SK-N-SH (cell line): ENCODE measurements at regions not wholly inside any gene's neighbourhood (a gene's known extent, or its start where the extent isn't known, plus 50 kb on each side); places are given as distances from the start of the nearest gene placed in this dataset.

Source experiments
- CTCF ChIA-PET: fragments of 300-600, 350-600 bp; formaldehyde crosslinking; extraction: SDS; loops from one replicate; lab custom pipeline; 2021; lab: Yijun Ruan, JAX
- POLR2A ChIA-PET: fragments of 350-600 bp; sonication (Branson Sonifier 250); formaldehyde crosslinking; extraction: SDS; loops from one replicate; lab custom pipeline; 2020; ENCODE audit warnings: antibody characterized with exemption, inconsistent platforms; lab: Yijun Ruan, JAX
- DNase-seq: peaks from one replicate; pipeline ENCODE4 v3.0.0; 2012
- H2AFZ ChIP-seq: fragments of 200-600 bp; sonication (generic); 2 replicates; pipeline ENCODE4 v1.8.1; 2016; ENCODE audit warnings: antibody characterized with exemption, mild to moderate bottlenecking, low read depth
- H3F3A ChIP-seq: fragments of 200-600 bp; sonication (generic); replicated peaks from 2 replicates; pipeline ENCODE3; 2016; ENCODE audit warnings: antibody characterized with exemption, mild to moderate bottlenecking; ENCODE audit not compliant: insufficient read depth
- H3K27ac ChIP-seq, 2 experiments: fragments of 200-500 bp in 1 of 2; fragments of 200-600 bp in 1 of 2; sonication (Bioruptor generic) in 1 of 2; sonication (generic), shearing (Covaris generic) in 1 of 2; 2 replicates each; pipeline versions ENCODE4 v1.5.1 to v1.6.1; 2014 to 2016; ENCODE audit warnings: low read depth in 2 of 2, inconsistent platforms in 1 of 2, low read length in 1 of 2, mild to moderate bottlenecking in 1 of 2, mixed read lengths in 1 of 2
- H3K27me3 ChIP-seq: fragments of 200-600 bp; sonication (generic), shearing (Covaris generic); 2 replicates; pipeline ENCODE4 v1.6.1; 2016; ENCODE audit warnings: mixed run types; ENCODE audit not compliant: insufficient read depth
- H3K36me3 ChIP-seq, 2 experiments: fragments of 200-500 bp in 1 of 2; fragments of 200-600 bp in 1 of 2; sonication (Bioruptor generic) in 1 of 2; sonication (generic) in 1 of 2; replicated peaks in 1 of 2; 2 replicates each; pipeline versions ENCODE3 to v1.5.1; 2014 to 2016; ENCODE audit warnings: low read length in 1 of 2, mild to moderate bottlenecking in 1 of 2; ENCODE audit not compliant: insufficient read depth in 2 of 2, control insufficient read depth in 1 of 2
- H3K4me1 ChIP-seq, 2 experiments: fragments of 200-500 bp in 1 of 2; fragments of 200-600 bp in 1 of 2; sonication (Bioruptor generic) in 1 of 2; sonication (generic), shearing (Covaris generic) in 1 of 2; 2 replicates each; pipeline versions ENCODE4 v1.5.1 to v1.6.1; 2014 to 2016; ENCODE audit warnings: low read depth in 1 of 2, low read length in 1 of 2, mixed run types in 1 of 2; ENCODE audit not compliant: insufficient read depth in 2 of 2, control insufficient read depth in 1 of 2
- H3K4me2 ChIP-seq: fragments of 200-600 bp; sonication (generic), shearing (Covaris generic); 2 replicates; pipeline ENCODE4 v1.6.1; 2017; ENCODE audit warnings: mixed run types
- H3K4me3 ChIP-seq, 2 experiments: fragments of 200-500 bp in 1 of 2; fragments of 200-600 bp in 1 of 2; sonication (Bioruptor generic) in 1 of 2; sonication (generic), shearing (Covaris generic) in 1 of 2; 2 replicates each; pipeline versions ENCODE4 v1.5.1 to v1.8.1; 2014 to 2016; ENCODE audit warnings: low read depth in 2 of 2, inconsistent platforms in 1 of 2, low read length in 1 of 2, mild to moderate bottlenecking in 1 of 2, mixed read lengths in 1 of 2, moderate library complexity in 1 of 2
- H3K79me2 ChIP-seq: fragments of 200-600 bp; sonication (generic); 2 replicates; pipeline ENCODE4 v1.8.1; 2017; ENCODE audit warnings: mild to moderate bottlenecking; ENCODE audit not compliant: insufficient read depth
- H3K9ac ChIP-seq: fragments of 200-600 bp; sonication (generic); 2 replicates; pipeline ENCODE4 v1.6.1; 2017; ENCODE audit warnings: mixed run types
- H3K9me2 ChIP-seq: fragments of 200-600 bp; sonication (generic); 2 replicates; pipeline ENCODE4 v1.6.1; 2017; ENCODE audit warnings: mixed run types
- H3K9me3 ChIP-seq: fragments of 200-600 bp; sonication (generic); 2 replicates; pipeline ENCODE4 v1.6.1; 2017; ENCODE audit warnings: mixed run types, mild to moderate bottlenecking, moderate library complexity
- H4K20me1 ChIP-seq: fragments of 200-600 bp; sonication (generic); 2 replicates; pipeline ENCODE4 v1.6.1; 2017; ENCODE audit warnings: mild to moderate bottlenecking, mixed run types; ENCODE audit not compliant: insufficient read depth
- CHD2 ChIP-seq: fragments of 150-350 bp; IDR thresholded peaks from 2 replicates; pipeline ENCODE4 v1.6.1; 2018; ENCODE audit warnings: low read length; ENCODE audit not compliant: partially characterized antibody
- ELF1 ChIP-seq: IDR thresholded peaks from 2 replicates; pipeline ENCODE4 v1.4.0; 2012
- EP300 ChIP-seq, 2 experiments: IDR thresholded peaks; 2 replicates each; pipeline versions ENCODE4 v1.4.0 to v1.6.1; 2012; ENCODE audit warnings: borderline replicate concordance in 1 of 2, low read depth in 1 of 2, low read length in 1 of 2
- FOSL2 ChIP-seq: IDR thresholded peaks from 2 replicates; pipeline ENCODE4 v1.4.0; 2012; ENCODE audit warnings: low read depth, mild to moderate bottlenecking, moderate library complexity, borderline replicate concordance
- FOXJ3 ChIP-seq: sonication (generic); formaldehyde crosslinking; IDR thresholded peaks from 2 replicates; pipeline ENCODE4 v1.5.1; 2020; ENCODE audit warnings: mild to moderate bottlenecking, missing genetic modification reagents
- JUND ChIP-seq: IDR thresholded peaks from 2 replicates; pipeline ENCODE4 v1.4.0; 2012
- NFIC ChIP-seq: IDR thresholded peaks from 2 replicates; pipeline ENCODE4 v1.4.0; 2012; ENCODE audit warnings: borderline replicate concordance
- RFX5 ChIP-seq: IDR thresholded peaks from 2 replicates; pipeline ENCODE4 v1.6.1; 2012; ENCODE audit warnings: mild to moderate bottlenecking, improper control_type of control experiment, low read length
- SIN3A ChIP-seq: IDR thresholded peaks from 2 replicates; pipeline ENCODE4 v1.6.1; 2012; ENCODE audit warnings: low read depth, mild to moderate bottlenecking, low read length, moderate library complexity, borderline replicate concordance
- SMC3 ChIP-seq: IDR thresholded peaks from 2 replicates; pipeline ENCODE4 v1.6.1; 2012; ENCODE audit warnings: low read depth, low read length, improper control_type of control experiment
- TAF1 ChIP-seq: IDR thresholded peaks from 2 replicates; pipeline ENCODE4 v1.6.1; 2012; ENCODE audit warnings: low read depth, mild to moderate bottlenecking, low read length, moderate library complexity, borderline replicate concordance
- TCF12 ChIP-seq: IDR thresholded peaks from 2 replicates; pipeline ENCODE4 v1.4.0; 2012
- TEAD4 ChIP-seq: IDR thresholded peaks from 2 replicates; pipeline ENCODE4 v1.4.0; 2012; ENCODE audit warnings: mild to moderate bottlenecking, borderline replicate concordance; ENCODE audit not compliant: insufficient read depth
- ZBTB33 ChIP-seq: IDR thresholded peaks from 2 replicates; pipeline ENCODE4 v1.4.0; 2012; ENCODE audit warnings: low read depth, borderline replicate concordance
- WGBS: methylation state at CpG from one replicate; pipeline ENCODE4 v1.1.6; 2017; ENCODE audit warnings: low lambda C conversion rate; 5-methylcytosine and 5-hydroxymethylcytosine counted together
- TF ChIP-seq, protein P1 (sequence below): fragments of 200-600 bp; sonication (generic); IDR thresholded peaks from 2 replicates; pipeline ENCODE4 v1.6.1; 2017; ENCODE audit warnings: antibody characterized with exemption, mild to moderate bottlenecking, moderate library complexity
- TF ChIP-seq, protein P2 (sequence below): IDR thresholded peaks from 2 replicates; pipeline ENCODE4 v1.4.0; 2012; ENCODE audit warnings: low read depth, borderline replicate concordance

DNA sequence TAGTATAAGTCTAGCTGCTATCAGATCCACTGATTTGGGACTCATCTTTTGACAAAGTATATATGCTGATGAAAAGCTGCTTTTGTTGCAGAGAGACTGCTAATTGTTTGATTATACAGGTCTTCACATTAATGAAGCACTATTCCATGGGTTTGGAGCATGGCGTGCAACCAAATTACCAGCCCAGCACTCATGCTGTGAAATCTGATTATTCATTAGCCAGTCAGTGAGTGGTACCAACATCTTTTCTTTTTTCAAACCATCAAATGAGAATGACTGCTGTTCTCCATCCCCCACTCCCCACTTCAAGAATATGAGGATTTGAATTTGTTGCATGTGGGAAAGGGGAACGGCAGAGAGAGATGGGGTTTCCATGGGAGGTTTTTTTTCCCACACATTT, 91.3 kb downstream of the ID4 start:
- 4% methylated on average over 2 of the region's 2 CpGs for WGBS
- no peak overlapping the region for H3K4me3 ChIP-seq
- CTCF ChIA-PET, result no interaction called here
- no peaks in the 10 kb centered on the region for H4K20me1 ChIP-seq
- no peak overlapping the region for H2AFZ ChIP-seq
- H3K36me3 ChIP-seq, result no peaks in the 10 kb centered on the region
- no peaks in the 10 kb centered on the region for H3K9me3 ChIP-seq
- no peak overlapping the region for H3K27ac ChIP-seq
- TF ChIP-seq SMC3, result no peak
- no peak for TF ChIP-seq FOSL2
- TF ChIP-seq, protein P1, sequence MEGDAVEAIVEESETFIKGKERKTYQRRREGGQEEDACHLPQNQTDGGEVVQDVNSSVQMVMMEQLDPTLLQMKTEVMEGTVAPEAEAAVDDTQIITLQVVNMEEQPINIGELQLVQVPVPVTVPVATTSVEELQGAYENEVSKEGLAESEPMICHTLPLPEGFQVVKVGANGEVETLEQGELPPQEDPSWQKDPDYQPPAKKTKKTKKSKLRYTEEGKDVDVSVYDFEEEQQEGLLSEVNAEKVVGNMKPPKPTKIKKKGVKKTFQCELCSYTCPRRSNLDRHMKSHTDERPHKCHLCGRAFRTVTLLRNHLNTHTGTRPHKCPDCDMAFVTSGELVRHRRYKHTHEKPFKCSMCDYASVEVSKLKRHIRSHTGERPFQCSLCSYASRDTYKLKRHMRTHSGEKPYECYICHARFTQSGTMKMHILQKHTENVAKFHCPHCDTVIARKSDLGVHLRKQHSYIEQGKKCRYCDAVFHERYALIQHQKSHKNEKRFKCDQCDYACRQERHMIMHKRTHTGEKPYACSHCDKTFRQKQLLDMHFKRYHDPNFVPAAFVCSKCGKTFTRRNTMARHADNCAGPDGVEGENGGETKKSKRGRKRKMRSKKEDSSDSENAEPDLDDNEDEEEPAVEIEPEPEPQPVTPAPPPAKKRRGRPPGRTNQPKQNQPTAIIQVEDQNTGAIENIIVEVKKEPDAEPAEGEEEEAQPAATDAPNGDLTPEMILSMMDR, result no peak
- no peak for TF ChIP-seq TCF12
- TF ChIP-seq SIN3A, result no peak
- TF ChIP-seq CHD2, result no peak
- TF ChIP-seq FOXJ3 (CRISPR knock-in tag), result no peak
- no peak for TF ChIP-seq ZBTB33
- no peak for TF ChIP-seq JUND
- no peak for TF ChIP-seq NFIC
- POLR2A ChIA-PET, result no interaction called here
- H3K9me2 ChIP-seq, result no peaks in the 10 kb centered on the region
- H3K9ac ChIP-seq, result no peak overlapping the region
- no peaks in the 10 kb centered on the region for H3F3A ChIP-seq
- no peak for DNase-seq
- H3K4me2 ChIP-seq, result no peak overlapping the region
- H3K4me1 ChIP-seq, result no peaks in the 10 kb centered on the region
- no peaks in the 10 kb centered on the region for H3K27me3 ChIP-seq
- H3K79me2 ChIP-seq, result no peaks in the 10 kb centered on the region

- Histone ChIP-seq H3K4me1 (no peaks in the 10 kb centered on the region), H3K4me2 (no peak overlapping the region), H3K9me3 (no peaks in the 10 kb centered on the region), H3K36me3 (no peaks in the 10 kb centered on the region), H2AFZ (no peak overlapping the region), H3K9me2 (no peaks in the 10 kb centered on the region), H3K4me3 (no peak overlapping the region), H3K27me3 (no peaks in the 10 kb centered on the region), H3F3A (no peaks in the 10 kb centered on the region), H3K79me2 (no peaks in the 10 kb centered on the region), H3K27ac (no peak overlapping the region), H4K20me1 (no peaks in the 10 kb centered on the region), H3K9ac (no peak overlapping the region)
- DNase-seq, result no peak
- TF ChIP-seq ELF1 (no peak), TAF1 (no peak), RFX5 (no peak), FOXJ3 (CRISPR knock-in tag) (no peak), EP300 (IDR thresholded peaks at IDR 0.05; ENCODE audit: borderline replicate concordance in 1 of 2, low read depth in 1 of 2, low read length in 1 of 2) (no peak), TEAD4 (no peak), JUND (no peak), ZBTB33 (no peak)
- TF ChIP-seq, protein P2, sequence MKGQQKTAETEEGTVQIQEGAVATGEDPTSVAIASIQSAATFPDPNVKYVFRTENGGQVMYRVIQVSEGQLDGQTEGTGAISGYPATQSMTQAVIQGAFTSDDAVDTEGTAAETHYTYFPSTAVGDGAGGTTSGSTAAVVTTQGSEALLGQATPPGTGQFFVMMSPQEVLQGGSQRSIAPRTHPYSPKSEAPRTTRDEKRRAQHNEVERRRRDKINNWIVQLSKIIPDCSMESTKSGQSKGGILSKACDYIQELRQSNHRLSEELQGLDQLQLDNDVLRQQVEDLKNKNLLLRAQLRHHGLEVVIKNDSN, result no peak
- TF ChIP-seq, protein P1, result no peak
- WGBS, result 0% methylated on average over 1 of the region's 1 CpG
- ChIA-PET POLR2A (no interaction called here), CTCF (no interaction called here)
Observed at GRCh38 chr6:19929312-19929711, 92.1 kb downstream of the ID4 start.
